ENCODE measurements at regions not wholly inside any gene's neighbourhood (a gene's known extent, or its start where the extent isn't known, plus 50 kb on each side); places are given as distances from the start of the nearest gene placed in this dataset.

- TF ChIP-seq EZH2 (IDR thresholded peaks at IDR 0.05; ENCODE audit: low read length) (no peak), CTCF (optimal IDR thresholded peaks at IDR 0.05 in 1 of 3, IDR thresholded peaks at IDR 0.05 in 1 of 3, conservative IDR thresholded peaks at IDR 0.05 in 1 of 3; ENCODE audit: extremely low read depth in 1 of 3, insufficient read depth in 2 of 3, low read length in 3 of 3) (no peak)
- dilution Hi-C loops (cut with MboI; ENCODE audit: extremely low pct_ligation_motif_present, low sequenced_read_pairs), result no loop called here
- FAIRE-seq, result no peak
Observed at GRCh38 chr9:31146485-31147166, 1237.8 kb upstream of the ACO1 start.

GRCh38 chr9:31153250-31153840 is 1231.1 kb upstream of the ACO1 start:
- no peak overlapping the region for H3K4me2 ChIP-seq (ENCODE audit: control insufficient read depth, extremely low read depth, insufficient read depth, low read depth, low read length)
- no peak overlapping the region for H3K9ac ChIP-seq (ENCODE audit: control insufficient read depth, extremely low read depth, insufficient read depth, low read length)
- H3K4me1 ChIP-seq (ENCODE audit: control insufficient read depth, extremely low read depth, insufficient read depth, low read length), result peaks cover 3% of the 10 kb centered on the region
- H3K79me2 ChIP-seq (ENCODE audit: control insufficient read depth, insufficient read depth, low read length), result no peaks in the 10 kb centered on the region
- no peaks in the 10 kb centered on the region for H3K36me3 ChIP-seq (ENCODE audit: control insufficient read depth in 2 of 2, extremely low read depth in 1 of 2, insufficient read depth in 2 of 2, low read length in 2 of 2)
- FAIRE-seq (peak; percentile 81), DNase-seq (ENCODE audit: low read depth, low spot score) (no peak)
- no peak overlapping the region for H2AFZ ChIP-seq (ENCODE audit: control insufficient read depth, low read length)
- dilution Hi-C loops (cut with MboI; ENCODE audit: extremely low pct_ligation_motif_present, low sequenced_read_pairs), result no loop called here
- no peaks in the 10 kb centered on the region for H3K9me3 ChIP-seq (ENCODE audit: control insufficient read depth, low read depth, low read length)
- no peak for TF ChIP-seq CTCF (optimal IDR thresholded peaks at IDR 0.05 in 1 of 3, IDR thresholded peaks at IDR 0.05 in 1 of 3, conservative IDR thresholded peaks at IDR 0.05 in 1 of 3; ENCODE audit: extremely low read depth in 1 of 3, insufficient read depth in 2 of 3, low read length in 3 of 3)
- no peak for TF ChIP-seq EZH2 (IDR thresholded peaks at IDR 0.05; ENCODE audit: low read length)
- no peaks in the 10 kb centered on the region for H4K20me1 ChIP-seq (ENCODE audit: control insufficient read depth, extremely low read depth, insufficient read depth, low read length)
- no peak overlapping the region for H3K27ac ChIP-seq (ENCODE audit: control insufficient read depth, insufficient read depth, low read length)
- no peak overlapping the region for H3K4me3 ChIP-seq (ENCODE audit: control insufficient read depth in 2 of 3, extremely low read depth in 1 of 3, insufficient read depth in 2 of 3, low read depth in 1 of 3, low read length in 3 of 3)
- H3K9me1 ChIP-seq (ENCODE audit: control insufficient read depth, extremely low read depth, insufficient read depth, low read length), result no peaks in the 10 kb centered on the region
- H3K27me3 ChIP-seq (ENCODE audit: control insufficient read depth, extremely low read depth, insufficient read depth, low read length), result no peaks in the 10 kb centered on the region

More at GRCh38 chr9:31146485-31147166, 1237.8 kb upstream of the ACO1 start:
- Histone ChIP-seq H3K4me2 (ENCODE audit: control insufficient read depth, extremely low read depth, insufficient read depth, low read depth, low read length) (no peak overlapping the region), H3K36me3 (ENCODE audit: control insufficient read depth in 2 of 2, extremely low read depth in 1 of 2, insufficient read depth in 2 of 2, low read length in 2 of 2) (no peaks in the 10 kb centered on the region), H3K27ac (ENCODE audit: control insufficient read depth, insufficient read depth, low read length) (no peak overlapping the region), H3K9me1 (ENCODE audit: control insufficient read depth, extremely low read depth, insufficient read depth, low read length) (no peaks in the 10 kb centered on the region), H3K9ac (ENCODE audit: control insufficient read depth, extremely low read depth, insufficient read depth, low read length) (no peak overlapping the region), H3K4me3 (ENCODE audit: control insufficient read depth in 2 of 3, extremely low read depth in 1 of 3, insufficient read depth in 2 of 3, low read depth in 1 of 3, low read length in 3 of 3) (no peak overlapping the region), H3K4me1 (ENCODE audit: control insufficient read depth, extremely low read depth, insufficient read depth, low read length) (no peaks in the 10 kb centered on the region), H2AFZ (ENCODE audit: control insufficient read depth, low read length) (no peak overlapping the region), H3K79me2 (ENCODE audit: control insufficient read depth, insufficient read depth, low read length) (no peaks in the 10 kb centered on the region), H3K27me3 (ENCODE audit: control insufficient read depth, extremely low read depth, insufficient read depth, low read length) (no peaks in the 10 kb centered on the region), H3K9me3 (ENCODE audit: control insufficient read depth, low read depth, low read length) (no peaks in the 10 kb centered on the region), H4K20me1 (ENCODE audit: control insufficient read depth, extremely low read depth, insufficient read depth, low read length) (no peaks in the 10 kb centered on the region)
- no peak for DNase-seq (ENCODE audit: low read depth, low spot score)

Measured in keratinocyte (primary cell).